ENCODE measurements at regions not wholly inside any gene's neighbourhood (a gene's known extent, or its start where the extent isn't known, plus 50 kb on each side); places are given as distances from the start of the nearest gene placed in this dataset.

- CTCF ChIA-PET: no interaction called here
- POLR2A ChIA-PET: no interaction called here
These were observed 305.8 kb downstream of the EIPR1 start for GRCh38 chr2:3071685-3072263.

GRCh38 chr2:3066831-3067230, 310.8 kb downstream of the EIPR1 start:
- no peak for TF ChIP-seq CTCF (IDR thresholded peaks at IDR 0.05)
- CTCF ChIA-PET: no interaction called here
- H3K27ac Mint-ChIP-seq: no peak overlapping the region
- no peaks in the 10 kb centered on the region for H3K9me3 Mint-ChIP-seq
- peaks cover 1% of the 10 kb centered on the region for H3K27me3 Mint-ChIP-seq
- ATAC-seq (ENCODE audit: low read depth): no peak
- no peaks in the 10 kb centered on the region for H3K36me3 Mint-ChIP-seq (ENCODE audit: low read depth)
- POLR2A ChIA-PET: no interaction called here
- no peaks in the 10 kb centered on the region for H3K4me1 Mint-ChIP-seq
- DNase-seq: no peak
- intact Hi-C loops (cut with micrococcal nuclease): no loop called here
- H3K4me3 Mint-ChIP-seq: no peak overlapping the region

More at GRCh38 chr2:3071685-3072263, 305.8 kb downstream of the EIPR1 start:
- Mint-ChIP-seq H3K27me3 (peaks cover 1% of the 10 kb centered on the region), H3K36me3 (ENCODE audit: low read depth) (no peaks in the 10 kb centered on the region), H3K4me3 (no peak overlapping the region), H3K9me3 (no peaks in the 10 kb centered on the region), H3K27ac (no peak overlapping the region), H3K4me1 (no peaks in the 10 kb centered on the region)
- no peak for TF ChIP-seq CTCF (IDR thresholded peaks at IDR 0.05)
- ATAC-seq (ENCODE audit: low read depth) (no peak), DNase-seq (no peak)
- intact Hi-C loops (cut with micrococcal nuclease): no loop called here

GRCh38 chr2:3065928-3066327, 311.7 kb downstream of the EIPR1 start:
- TF ChIP-seq CTCF (IDR thresholded peaks at IDR 0.05): no peak
- Mint-ChIP-seq H3K36me3 (ENCODE audit: low read depth) (no peaks in the 10 kb centered on the region), H3K4me1 (no peaks in the 10 kb centered on the region), H3K4me3 (no peak overlapping the region), H3K9me3 (no peaks in the 10 kb centered on the region), H3K27ac (no peak overlapping the region), H3K27me3 (peaks cover 1% of the 10 kb centered on the region)
- ChIA-PET CTCF (no interaction called here), POLR2A (no interaction called here)
- intact Hi-C loops (cut with micrococcal nuclease): no loop called here
- ATAC-seq (ENCODE audit: low read depth): no peak
- no peak for DNase-seq

- no peak for DNase-seq
- Mint-ChIP-seq H3K4me3 (no peak overlapping the region), H3K36me3 (ENCODE audit: low read depth) (no peaks in the 10 kb centered on the region), H3K9me3 (peaks cover 1% of the 10 kb centered on the region), H3K27me3 (peaks cover 1% of the 10 kb centered on the region), H3K4me1 (no peaks in the 10 kb centered on the region), H3K27ac (no peak overlapping the region)
- no peak for TF ChIP-seq CTCF (IDR thresholded peaks at IDR 0.05)
- ChIA-PET CTCF (no interaction called here), POLR2A (no interaction called here)
- intact Hi-C loops (cut with micrococcal nuclease): no loop called here
- ATAC-seq (ENCODE audit: low read depth): no peak
These were observed 314.9 kb downstream of the EIPR1 start for GRCh38 chr2:3062476-3063260.

- ChIA-PET CTCF (no interaction called here), POLR2A (no interaction called here)
- Mint-ChIP-seq H3K27me3 (peaks cover 1% of the 10 kb centered on the region), H3K9me3 (peaks cover 4% of the 10 kb centered on the region), H3K36me3 (ENCODE audit: low read depth) (no peaks in the 10 kb centered on the region), H3K4me1 (no peaks in the 10 kb centered on the region), H3K27ac (no peak overlapping the region), H3K4me3 (no peak overlapping the region)
- TF ChIP-seq CTCF (IDR thresholded peaks at IDR 0.05): no peak
- intact Hi-C loops (cut with micrococcal nuclease): no loop called here
- no peak for DNase-seq
- ATAC-seq (ENCODE audit: low read depth): no peak
These were observed 317.6 kb downstream of the EIPR1 start for GRCh38 chr2:3060049-3060448.
